GM19239 (cell line): ENCODE measurements at regions not wholly inside any gene's neighbourhood (a gene's known extent, or its start where the extent isn't known, plus 50 kb on each side); places are given as distances from the start of the nearest gene placed in this dataset.
A peak's percentile ranks its signal among the peaks of the same experiment; 100 is the strongest.

Experiments used
- DNase-seq: peaks from one replicate; pipeline ENCODE4 v3.0.0; 2011; ENCODE audit warnings: low spot score; ENCODE audit not compliant: insufficient read length
- FAIRE-seq: peaks from 2 replicates; lab custom pipeline; 2011; peaks lifted over from hg19 to GRCh38; lab: Jason Lieb, UNC

DNA sequence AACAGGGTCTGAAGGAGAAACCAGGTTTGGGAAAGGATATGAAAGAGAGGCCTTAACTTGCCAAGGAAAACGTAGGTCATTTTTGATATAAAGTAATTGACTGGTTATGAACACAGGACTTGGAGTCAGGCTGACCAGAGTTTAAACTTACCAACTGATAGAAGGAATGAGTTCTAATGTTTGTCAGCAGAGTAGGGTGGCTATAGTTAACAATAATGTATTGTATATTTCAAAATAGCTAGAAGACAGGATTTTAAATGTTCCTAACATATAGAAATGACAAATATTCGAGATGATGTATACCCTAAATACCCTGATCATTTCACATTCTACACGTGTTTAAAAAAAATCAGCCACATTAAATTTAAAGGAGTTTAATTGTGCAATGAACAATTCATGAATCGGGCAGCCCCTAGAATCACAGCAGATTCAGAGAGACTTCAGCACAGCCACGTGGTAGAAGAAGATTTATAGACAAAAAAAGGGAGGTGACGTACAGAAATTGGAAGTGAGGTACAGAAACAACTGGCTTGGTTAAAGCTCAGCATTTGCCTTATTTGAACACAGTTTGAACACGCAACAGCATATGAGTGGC is 52.5 kb upstream of the PLEKHG7 start:
- FAIRE-seq (peak; percentile 31), DNase-seq (no peak)

DNA sequence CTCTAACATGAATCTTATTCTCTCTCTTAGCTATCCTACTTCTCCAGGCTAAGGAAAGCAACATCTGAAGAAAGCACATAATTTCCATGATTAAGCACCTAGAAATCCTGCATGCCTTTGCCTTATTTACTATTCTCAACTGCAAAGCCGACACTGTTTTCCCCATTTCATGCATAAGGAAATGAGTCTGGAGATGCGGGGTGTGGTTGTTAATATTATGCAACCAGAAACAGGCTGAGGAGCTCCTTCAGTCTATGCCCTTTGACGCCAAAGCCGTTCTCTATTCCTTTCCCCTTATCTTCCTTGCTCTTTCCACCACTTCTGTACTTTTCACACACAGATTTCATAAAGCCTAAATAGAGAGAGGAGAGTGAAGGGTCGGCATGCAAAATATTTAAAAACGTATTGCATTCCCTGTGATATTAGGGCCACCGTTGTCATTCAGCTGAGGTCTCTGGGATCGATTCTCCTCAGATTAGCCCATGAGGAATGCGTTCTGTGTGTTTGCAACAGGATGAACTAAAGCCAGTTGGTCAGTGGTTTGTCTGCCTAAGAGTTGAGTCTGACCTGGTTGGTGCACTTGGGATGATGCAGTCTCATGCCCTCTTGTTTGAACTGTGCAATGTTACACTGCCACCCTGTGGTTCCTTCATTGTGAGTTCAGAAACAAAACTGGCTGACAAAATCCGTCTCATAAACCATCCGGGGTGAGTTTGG is 53.1 kb upstream of the PLEKHG7 start:
- FAIRE-seq (peak; percentile 98), DNase-seq (peak; percentile 58)

DNA sequence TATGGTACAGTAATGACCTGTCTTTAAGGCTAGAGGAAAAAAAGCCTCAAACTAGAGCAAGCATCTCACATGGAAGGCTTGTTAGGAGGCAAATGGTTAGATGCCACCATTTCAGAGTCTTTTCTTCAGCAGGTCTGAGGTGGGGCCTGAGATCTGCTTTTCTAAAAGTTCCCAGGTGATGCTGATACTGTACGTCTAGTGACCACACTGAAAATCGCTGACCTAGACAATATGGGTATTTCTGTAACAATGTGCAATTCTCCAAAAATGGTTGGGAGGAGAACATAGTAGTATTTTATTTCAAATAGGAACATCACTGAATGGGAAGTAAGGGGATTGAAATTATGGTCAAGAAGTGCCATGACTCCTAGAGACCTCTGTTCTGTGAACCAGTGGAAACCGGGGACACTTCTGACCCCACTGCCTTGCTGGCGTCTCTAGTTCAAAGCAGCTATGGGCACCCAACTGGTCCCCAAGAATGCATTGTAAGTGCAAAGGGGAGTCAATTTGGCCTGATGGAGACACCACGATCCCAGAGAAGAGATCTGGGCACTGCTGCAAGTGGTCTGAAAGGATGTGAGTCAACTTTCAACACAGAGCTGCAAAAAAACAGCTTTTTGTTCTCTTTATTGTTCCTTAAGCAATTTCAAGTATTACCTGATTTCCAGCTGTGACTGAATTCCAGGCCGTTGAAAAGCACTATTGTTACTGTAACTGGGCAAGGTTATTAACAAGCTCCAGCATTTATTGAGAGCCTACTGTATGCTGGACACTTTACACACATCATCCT is 54.4 kb upstream of the PLEKHG7 start:
- DNase-seq: no peak
- no peak for FAIRE-seq

DNA sequence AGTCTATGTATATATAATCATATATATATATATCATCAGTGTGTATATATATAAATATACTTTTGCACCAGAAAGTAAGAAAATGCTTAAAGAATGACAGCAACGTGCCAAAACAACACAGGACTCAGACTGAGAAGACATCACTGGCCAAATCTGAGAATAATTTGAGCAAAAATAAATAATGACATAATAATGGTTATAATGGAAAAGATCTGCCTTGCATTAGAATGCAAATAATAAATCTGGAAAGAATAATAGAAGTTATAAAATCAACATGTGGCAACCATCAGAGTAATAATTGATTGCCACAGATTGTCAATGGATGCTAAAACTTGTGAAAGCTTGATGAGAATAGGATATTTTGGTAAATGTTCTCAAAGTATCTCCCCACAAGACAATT is 61.5 kb upstream of the PLEKHG7 start:
- FAIRE-seq (no peak), DNase-seq (no peak)

DNA sequence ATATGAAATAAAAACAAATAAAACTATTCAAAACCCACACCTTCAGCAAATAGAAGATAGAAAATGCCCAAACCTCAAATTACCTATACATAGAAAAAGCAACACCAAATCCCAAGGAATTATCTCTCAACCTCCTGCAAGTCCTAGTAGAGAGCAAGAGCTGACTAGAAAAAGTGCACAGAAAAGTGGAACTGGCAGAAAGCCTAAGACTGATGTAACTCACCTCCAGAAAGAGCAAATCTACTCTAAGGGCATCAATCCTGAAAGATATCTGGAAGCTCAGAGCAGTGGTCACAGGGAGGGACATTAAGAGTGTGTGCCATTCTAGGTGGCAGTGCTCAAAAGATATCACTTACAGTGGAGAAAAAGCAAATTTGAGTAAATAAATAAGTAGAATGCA is 62.1 kb upstream of the PLEKHG7 start:
- FAIRE-seq (no peak), DNase-seq (no peak)

DNA sequence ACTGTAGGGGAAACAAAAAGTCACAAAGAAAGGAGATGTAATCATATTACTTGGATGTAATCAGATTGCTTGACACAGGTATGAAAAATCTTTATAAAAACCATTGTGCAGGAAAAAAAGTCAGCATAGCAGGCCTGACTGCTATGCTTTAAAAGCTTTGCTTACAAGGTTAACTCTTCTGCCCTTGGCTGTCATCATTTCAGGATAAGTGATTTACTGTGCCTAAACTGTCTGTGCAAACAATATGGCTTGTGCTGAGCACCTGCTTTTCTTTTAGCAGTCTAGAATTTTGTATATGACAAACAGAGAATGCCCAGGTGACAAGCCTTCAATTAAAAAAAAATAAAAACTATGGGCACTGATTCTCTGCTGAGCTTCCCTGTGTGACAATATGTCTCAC is 63.8 kb upstream of the PLEKHG7 start:
- DNase-seq (no peak), FAIRE-seq (no peak)

DNA sequence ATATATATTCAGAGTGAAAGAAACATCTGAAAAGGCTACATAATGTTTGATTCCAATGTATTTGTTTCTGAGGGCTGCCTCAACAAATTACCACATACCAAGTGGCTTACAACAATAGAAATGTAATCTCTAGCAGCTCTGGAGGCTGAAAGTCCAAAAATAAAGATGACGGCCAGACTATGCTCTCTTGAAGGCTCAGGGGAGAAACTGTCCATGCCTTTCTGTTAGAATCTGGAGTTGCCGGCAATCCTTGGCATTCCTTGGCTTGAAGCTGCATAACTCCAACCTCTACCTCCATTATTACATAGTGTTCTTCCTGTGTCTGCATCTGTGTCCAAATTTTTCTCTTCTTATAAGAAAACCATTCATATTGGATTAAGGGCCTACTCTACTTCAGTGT is 68.1 kb upstream of the PLEKHG7 start:
- DNase-seq (no peak), FAIRE-seq (no peak)

DNA sequence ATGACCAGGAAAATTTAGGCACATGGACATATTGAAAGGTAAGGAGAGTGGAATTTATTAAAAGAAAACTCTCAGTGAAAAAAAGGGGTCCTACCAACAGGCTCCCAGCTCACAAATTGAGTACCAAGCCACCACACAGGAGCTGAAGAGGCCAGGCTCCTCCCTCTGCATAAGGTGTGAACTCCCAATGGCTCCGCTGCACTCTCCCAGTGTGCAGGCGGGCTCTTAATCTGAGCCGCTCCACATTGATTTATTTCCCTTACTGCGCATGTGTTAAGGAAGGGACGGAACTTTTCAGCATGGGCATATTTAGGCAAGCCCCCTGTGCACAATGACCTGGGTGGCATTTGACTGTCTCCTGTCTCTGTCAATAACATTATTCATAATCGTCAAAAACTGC is 68.6 kb upstream of the PLEKHG7 start:
- DNase-seq: no peak

DNA sequence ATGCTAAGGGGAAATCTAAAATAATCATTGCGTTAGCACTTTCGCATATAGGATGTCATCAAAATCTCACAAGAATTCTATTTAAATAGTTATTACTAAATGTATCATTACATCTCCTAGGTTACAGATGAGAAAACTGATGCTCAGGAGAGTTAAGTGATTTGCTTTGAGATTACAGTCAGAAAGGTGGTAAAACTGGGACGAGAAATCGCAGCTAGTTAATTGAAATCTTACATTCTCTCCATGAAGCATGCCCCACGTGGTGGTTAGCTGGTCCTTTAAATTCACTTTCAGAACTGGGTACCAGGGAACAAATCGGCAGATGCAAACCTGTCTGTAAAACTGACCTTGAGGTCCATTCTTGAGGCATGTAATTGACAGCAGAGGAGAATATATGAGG is 71.8 kb upstream of the PLEKHG7 start:
- no peak for FAIRE-seq
- DNase-seq: no peak

More for the DNA sequence above, 68.6 kb upstream of the PLEKHG7 start:
- no peak for FAIRE-seq

DNA sequence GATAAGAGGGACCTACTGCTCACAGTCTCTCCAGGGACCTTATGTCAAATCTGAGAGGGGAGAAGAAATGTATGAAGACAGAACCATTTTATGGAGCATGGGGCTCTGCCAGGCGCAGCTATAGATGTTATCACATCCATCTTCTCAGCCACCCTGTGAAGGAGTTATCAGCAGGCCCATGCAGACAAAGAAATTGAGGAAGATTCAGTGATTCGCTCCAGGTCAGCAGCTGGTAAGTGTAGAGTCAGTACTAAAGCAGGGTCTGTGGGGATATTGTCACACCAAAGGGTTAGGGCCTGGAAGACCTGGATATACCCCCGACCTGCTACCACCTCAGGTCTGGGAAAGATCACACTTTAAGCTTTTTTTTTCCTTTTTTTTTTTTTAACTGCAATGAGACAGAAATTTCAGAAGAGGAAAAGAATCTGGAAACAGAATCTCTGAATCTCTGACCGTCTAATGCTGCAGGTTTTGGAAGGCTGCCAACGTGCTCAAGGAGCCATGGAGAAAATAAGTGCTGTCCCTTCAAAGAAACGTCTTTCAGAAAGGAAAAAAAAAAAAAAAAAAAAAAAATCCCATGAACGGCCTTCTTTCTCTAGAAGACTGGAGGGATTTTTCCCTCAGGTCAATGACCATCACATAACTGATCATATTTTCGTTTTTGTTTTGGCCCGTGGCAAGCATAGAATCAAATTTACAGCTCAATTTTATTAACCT is 73.3 kb upstream of the PLEKHG7 start:
- DNase-seq (no peak), FAIRE-seq (no peak)

DNA sequence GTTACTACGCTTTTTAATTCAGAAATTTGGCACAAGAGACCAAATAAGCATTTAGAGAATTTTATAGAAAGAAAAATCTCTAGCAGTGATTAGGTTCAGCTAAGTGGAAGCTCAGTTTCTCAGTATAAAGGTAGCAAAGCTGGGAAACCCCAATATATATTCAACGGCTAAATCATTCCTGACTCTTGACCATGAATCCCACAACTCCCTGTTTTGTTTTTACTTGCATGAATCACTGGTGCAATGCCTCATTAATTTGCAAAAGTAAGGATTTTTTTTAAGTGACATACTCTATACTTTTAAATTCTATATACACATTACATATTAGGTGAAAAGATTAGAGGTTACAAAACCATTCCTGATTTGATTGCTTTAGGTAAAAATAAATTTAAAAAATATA is 74.3 kb upstream of the PLEKHG7 start:
- FAIRE-seq (no peak), DNase-seq (no peak)

DNA sequence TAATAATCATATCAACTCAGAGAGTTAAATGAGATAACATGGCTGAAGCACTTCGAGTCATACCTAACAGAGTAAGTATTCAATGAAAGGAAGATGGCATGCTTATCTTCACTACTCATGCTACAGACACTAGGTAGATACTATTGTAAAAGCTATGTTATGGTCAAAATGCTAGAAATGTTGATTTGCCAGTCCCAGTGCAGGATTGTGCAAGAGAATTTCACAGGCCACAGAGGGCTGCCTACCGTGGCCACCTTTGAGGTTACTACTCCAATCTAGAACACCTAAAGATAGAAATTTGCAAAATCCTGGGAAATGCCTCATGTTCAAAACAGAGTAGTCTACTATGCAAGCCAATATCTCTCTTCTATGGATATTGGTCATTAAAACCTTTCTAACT is 75.3 kb upstream of the PLEKHG7 start:
- FAIRE-seq (peak; percentile 14), DNase-seq (no peak)

DNA sequence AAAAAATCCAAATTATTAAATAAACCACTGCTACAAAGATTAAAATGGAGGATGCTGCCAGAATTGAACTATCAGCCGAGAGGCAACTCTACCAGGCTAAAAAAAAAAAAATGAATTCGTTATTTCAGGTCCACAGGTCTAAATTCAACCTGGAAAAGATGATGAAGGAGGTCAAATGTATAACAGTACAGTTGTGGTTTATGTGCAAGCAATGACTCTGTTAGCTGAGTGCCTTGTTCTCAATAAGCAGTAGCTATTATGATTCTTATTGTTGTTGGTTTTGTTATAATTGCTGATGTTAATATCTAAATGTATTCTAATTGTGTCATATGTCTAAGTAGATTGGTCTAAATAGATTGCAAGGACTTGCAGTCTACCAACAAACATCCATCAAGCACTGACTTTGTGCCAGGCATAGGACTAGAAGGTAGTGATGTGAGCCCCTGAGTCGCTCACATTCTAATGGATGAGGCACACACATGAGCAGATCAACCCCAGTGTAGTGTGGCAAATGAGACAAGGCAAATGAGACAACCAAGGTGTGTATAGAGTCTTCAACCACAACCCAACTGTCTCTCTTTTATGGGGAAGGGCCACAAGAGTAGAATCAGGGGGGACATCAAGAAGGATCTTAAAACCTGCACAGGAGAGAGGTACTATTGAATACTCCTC is 77.0 kb upstream of the PLEKHG7 start:
- FAIRE-seq (no peak), DNase-seq (no peak)

DNA sequence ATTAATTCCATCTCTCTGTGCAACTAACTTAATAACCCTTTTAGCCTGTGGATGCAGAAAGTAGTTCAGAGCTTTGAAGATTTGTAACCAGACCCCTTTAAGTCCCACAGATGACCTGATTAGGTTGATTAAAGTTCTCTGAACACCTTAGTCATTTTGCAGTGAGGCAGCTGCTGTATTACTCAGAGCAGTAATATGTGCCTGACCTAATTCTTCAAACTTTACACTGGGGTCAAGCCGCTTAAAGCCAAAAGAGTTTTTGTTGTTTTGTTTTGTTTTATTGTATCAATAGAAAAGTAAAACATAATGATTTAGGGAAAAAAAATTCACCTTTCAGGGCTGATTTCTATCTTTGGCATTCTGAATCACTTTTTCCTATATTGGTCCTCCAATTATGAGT is 78.6 kb upstream of the PLEKHG7 start:
- DNase-seq (no peak), FAIRE-seq (no peak)

DNA sequence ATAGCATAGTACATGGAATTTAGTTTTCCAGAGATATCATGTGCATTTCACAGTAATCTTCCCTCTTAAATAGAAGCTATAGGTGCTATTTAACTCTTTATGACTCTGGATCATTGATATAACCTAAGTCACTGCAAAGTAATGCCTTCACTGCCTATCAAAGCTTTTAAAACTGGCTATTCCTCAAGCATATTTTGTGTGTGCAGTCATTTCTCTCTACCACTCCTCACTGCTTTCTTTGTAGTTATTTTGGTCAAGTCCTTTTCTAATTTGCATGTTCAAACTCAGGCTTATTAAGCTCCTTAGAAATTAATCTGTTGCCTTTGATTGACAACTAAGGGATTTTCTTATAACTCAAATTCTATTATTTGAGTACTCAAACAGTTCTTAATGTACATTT is 79.4 kb upstream of the PLEKHG7 start:
- FAIRE-seq: no peak
- no peak for DNase-seq

DNA sequence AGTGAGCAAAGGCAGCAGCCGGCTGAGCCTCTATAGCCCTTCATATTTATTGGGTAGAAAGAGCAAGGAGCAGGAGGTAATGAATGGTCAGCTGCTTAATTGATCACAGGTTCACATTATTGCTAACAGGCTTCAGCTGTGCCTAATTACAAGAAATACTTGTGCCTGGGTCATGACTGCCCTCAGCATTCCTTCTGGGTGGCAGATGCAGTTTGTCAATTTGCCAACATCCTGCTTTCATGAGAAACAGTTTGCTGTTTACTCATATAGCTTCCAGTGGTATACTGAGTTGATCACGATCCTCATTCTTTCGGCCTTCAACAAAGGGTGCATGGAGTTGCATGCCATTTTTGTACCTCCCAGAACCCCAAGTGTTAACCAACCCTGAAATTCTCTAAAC is 81.0 kb upstream of the PLEKHG7 start:
- no peak for FAIRE-seq

DNA sequence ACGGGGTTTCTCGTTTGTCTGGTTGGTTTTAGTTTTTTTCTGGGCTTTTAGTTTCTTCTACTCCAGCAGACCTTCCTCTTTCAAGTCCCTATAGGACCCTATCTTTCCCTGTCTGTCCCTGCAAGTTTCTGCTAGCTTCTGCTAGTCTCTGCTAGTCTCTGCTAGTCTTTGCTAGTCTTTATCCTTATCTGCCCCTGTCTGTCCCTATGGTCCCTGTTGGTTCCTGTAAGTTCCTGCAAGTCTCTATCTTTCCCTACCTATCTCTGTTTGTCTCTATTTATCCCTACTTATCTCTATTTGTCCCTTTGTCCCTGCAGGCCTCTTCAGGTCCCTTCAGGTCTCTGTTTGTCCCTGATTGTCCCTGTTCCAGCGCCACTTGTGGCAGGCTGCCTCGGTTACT is 81.5 kb upstream of the PLEKHG7 start:
- FAIRE-seq (no peak), DNase-seq (no peak)

More for the DNA sequence above, 81.0 kb upstream of the PLEKHG7 start:
- DNase-seq: no peak

DNA sequence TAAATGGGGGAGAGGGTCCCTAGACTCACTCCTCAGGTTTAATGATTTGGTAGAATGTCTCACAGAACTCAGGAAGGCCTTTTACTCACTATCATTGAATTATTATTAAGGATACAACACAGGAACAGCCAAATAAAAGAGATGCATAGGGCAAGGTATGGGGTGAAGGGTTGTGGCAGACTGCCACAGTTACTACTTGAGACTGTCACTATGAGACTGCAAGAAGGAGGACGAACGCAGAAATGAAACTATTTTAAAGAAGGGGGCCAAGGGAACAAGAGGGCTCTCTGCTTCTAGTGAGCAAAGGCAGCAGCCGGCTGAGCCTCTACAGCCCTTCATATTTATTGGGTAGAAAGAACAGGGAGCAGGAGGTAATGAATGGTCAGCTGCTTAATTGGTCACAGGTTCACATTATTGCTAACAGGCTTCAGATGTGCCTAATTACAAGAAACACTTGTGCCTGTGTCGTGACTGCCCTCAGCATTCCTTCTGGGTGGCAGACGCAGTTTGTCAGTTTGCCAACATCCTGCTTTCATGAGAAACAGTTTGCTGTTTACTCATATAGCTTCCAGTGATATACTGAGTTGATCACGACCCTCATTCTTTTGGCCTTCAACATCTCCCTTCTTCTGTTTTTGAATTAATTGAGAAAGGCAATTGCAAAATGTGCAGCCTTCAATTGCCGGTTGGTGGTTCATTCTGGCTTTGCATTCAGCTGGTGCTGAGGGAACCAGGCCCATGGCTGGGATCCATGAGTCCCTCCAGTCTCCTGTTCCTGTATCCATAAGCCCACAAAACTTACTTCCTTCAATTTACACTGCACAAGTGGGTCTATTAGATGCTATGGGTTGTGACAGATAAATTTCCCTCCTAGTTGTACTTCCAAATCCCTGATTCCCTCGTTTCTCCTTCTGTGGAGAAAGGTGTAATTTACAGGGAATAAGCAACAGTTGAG is 82.8 kb upstream of the PLEKHG7 start:
- no peak for DNase-seq
- no peak for FAIRE-seq

DNA sequence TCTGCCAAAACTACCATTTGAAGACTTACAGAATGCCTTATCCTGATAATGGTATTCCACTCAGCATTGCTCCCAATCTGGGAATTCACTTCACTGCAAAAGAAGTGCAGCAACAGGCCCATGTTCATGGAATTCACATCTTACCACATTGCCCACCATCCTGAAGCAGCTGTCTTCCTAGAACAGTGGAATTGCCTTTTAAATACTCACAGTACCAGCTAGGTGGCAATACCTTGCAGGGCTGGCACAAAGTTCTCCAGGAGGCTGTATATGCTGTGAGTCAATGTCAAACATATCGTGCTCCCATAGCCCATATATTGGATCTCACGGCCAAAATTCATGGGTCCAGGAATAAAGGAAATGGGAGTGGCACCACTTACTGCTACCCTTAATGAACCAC is 83.8 kb upstream of the PLEKHG7 start:
- DNase-seq (no peak), FAIRE-seq (no peak)
